Stimulated activated CD8-positive, alpha-beta memory T cell treated with anti-CD3 and anti-CD28 coated beads, Interleukin-15, amount 100 ng/mL, for 48 hours (primary cell): ENCODE measurements at regions not wholly inside any gene's neighbourhood (a gene's known extent, or its start where the extent isn't known, plus 50 kb on each side); places are given as distances from the start of the nearest gene placed in this dataset.
"Not testable (repeated sequence)": the region's sequence is repeated elsewhere in the genome, so short reads cannot be mapped to it uniquely, and the experiment has no call there.

ENCODE experiments used
- DNase-seq, 2 donors: peaks; one replicate each; pipeline ENCODE4 v3.0.0-alpha.2; 2020; ENCODE audit warnings: low read depth in 2 of 2

DNA sequence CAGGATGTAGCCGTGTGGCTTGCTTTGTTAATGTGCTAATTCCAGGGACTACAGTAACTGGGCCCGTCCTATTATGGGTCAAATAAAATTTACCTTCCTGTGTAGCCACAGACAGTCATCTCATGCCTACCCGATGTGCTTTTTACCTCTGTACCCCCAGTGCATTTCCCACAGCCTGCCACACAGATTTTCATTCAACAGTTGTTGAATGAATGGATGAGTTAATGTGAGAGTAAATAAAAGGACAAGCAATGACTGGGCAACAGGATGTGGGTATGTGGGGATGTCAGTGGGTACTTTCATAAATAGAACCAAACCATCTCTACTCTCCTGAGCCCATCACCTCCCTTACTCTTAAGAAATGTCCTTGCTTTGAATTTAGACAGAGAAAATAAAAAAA lies 441.2 kb upstream of the ZNF462 start:
- DNase-seq = no peak

DNA sequence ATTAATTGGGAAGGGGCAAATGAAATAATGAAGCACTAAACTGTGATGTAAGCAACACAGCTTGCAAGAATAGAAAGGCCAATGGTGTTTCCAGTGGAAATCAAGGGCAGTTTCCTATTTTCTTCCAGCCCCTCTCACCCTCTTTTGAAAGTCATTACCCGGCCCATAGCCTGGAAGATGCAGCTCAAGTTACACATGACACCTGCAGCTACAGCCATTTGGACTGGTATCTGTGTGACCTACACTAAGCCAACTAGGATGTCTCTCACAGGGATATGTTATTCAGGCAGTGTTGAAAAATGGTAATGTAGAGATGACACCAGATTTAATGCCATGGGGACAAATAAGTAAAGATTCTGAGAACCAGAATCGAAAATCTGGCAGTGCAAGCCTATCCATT lies 439.4 kb upstream of the ZNF462 start:
- DNase-seq = no peak

DNA sequence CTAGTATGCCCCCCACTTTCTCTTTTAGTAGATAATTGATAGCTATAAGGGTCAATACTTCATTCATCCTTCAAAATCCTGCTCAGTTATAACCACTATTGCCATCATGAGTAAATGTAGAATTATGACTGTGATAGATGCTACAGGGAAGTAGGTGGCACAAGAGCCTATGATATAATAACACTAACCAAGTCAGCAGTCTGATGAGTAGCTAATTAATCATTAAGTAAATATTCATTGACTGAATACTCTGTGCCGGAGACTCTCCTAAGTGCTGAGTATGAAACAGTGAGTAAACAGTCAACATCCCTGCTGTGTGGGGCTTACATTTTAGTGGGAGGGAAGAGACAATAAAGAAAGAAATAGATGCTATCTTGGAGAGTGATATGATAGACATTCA lies 430.3 kb upstream of the ZNF462 start:
- DNase-seq = no peak

DNA sequence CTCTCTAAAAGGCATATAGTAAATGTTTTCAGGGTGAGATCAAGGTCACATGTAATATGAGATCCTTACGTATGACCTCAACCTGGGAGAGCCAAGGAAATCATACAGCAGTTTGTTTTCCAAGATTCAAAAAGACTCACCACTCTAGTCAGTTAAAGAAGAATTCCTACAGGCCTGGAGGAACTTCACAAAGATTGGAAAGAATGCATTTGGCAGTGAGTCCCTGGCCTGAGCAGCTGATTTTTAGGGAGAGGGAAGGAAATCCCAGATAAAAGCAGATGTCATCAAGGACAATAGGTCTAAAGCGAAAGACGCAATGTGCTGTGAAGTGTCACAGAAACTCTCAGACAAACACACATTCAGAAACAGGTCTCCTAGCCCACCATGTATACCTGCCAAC lies 424.0 kb upstream of the ZNF462 start:
- DNase-seq = no peak

DNA sequence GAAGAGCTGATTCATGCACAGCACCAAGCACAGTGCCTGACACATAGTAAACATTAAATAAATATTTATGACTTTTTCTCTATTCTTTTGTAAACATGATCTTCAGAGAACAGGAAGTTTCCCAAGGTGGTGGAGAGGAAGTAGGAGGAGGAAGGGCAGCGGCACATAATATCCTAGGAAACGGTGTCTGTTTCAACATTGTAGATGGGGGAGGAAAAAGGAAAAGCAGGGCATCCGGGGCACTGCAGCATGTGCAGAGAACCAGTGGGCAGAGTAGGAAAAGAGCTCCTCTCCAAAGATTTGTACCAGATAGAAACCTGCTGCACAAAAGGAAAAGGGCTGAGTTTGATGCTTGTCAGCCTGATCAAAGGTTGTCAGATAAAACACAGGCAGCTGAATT lies 421.7 kb upstream of the ZNF462 start:
- no peak for DNase-seq

DNA sequence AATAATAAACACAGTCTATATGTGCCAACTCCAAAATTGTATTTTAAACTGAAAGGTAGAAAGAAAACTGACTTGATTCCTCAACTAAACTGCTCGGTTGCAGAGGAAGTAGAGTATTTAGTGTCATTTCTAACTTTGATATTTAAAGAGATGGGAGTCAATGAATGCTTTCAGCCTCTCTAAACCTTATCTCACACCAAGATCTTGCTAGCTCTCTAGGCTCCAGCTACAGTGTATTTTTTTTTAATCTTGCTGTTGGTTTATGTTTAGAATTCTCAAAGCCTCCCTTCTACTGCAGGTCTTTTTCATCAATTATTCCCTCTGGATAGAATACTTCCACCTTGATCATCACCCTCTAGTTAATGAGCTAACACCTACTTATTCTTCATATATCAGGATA lies 419.4 kb upstream of the ZNF462 start:
- no peak for DNase-seq

DNA sequence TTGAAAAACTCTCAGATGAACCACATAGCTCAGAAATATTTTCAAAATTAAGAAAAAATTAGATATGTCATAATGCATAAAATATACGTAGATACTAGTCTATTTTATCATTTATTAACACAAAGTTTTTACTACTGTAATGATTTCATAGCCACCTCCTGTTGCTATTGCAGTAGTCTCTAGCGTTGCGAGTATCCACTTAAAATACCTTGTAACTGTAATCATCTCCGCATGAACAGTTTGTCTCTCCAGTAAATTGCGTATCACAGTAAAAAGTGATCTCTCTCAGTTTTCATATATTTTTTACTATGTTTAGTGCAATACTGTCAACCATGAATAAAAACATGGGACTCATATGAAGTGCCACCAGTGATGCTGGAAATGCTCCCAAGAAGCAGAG lies 417.9 kb upstream of the ZNF462 start:
- no peak for DNase-seq

DNA sequence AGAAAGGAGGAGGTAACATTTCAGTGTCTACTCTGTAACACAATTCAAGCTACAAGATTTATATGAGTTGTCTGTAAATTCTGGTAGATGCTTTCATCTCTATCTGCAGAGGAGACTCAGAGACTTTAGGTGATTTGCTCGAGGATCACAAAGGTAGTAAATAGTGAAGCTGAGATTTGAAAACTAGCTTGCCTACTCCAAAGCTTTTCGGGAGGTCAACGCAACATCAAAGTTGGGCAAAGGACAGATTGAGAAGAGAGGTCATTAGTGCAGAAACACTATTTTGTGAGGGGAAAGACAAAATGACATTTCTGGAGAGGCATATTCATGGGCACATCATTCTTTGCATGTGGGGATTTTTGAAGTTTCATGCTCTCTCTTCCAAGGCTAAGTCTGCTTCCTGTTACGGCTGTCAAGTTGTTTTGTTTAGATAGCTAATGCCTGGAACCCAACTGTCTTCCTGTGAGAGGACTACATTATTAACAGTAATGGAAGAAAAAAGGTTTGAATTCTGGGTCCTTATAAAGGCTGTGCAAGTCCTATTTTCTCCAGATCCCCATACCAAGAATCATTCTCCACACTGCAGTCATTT lies 413.5 kb upstream of the ZNF462 start:
- no peak for DNase-seq

DNA sequence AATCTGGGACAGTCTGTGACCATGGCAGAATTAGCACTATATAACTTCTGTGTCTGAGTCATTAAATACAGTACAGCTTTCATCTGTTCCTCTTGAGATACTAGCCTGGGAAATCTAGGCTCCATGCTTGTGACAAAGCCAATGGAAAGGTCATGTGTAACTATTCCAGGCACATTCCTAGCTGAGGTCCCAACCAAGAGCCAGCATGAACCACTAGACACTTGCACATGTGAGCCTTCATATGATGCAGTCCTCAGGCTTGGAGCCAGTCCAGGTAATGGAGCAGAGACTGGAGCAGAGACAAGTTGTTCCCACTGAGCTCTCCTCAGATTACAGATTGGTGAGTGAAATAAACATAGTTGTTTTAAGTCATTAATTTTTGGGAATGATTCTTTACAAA lies 412.4 kb upstream of the ZNF462 start:
- DNase-seq = no peak

DNA sequence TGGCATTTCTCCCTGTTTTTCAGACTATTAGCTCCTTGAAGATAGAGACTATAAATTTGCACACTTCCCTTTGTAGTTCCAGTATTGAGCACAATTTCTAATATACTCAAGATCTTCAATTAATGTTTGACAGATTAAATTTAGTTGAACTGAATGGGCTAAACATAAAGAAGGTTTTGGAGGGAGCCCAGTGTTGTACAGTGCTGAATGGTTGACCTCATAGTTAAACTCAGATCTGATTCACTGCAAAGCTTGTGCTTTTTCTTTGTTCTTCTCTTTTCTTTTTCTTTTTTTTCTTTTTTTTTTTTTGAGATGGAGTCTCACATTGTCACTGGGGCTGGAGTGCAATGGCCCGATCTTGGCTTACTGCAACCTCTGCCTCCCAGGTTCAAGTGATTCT lies 411.7 kb upstream of the ZNF462 start:
- DNase-seq = no peak

DNA sequence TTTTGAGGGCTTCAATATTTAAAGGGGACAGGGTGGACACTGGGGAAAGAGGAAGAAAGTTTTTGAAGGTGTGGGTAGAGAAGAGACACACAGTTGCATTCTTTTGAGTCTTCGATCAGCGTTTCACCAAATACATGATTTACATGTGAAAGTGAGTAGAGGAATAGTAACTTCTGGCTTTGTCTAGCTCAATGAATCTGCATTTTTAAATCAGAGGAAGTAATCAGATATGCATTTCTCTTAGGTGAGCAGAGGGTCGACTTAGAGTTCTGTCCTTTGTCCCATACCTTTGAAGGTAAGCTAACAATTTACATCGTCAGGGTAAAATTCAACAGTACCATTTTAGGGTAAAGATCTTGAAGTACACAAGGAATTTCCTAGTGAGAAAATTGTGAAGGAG lies 406.4 kb upstream of the ZNF462 start:
- no peak for DNase-seq

DNA sequence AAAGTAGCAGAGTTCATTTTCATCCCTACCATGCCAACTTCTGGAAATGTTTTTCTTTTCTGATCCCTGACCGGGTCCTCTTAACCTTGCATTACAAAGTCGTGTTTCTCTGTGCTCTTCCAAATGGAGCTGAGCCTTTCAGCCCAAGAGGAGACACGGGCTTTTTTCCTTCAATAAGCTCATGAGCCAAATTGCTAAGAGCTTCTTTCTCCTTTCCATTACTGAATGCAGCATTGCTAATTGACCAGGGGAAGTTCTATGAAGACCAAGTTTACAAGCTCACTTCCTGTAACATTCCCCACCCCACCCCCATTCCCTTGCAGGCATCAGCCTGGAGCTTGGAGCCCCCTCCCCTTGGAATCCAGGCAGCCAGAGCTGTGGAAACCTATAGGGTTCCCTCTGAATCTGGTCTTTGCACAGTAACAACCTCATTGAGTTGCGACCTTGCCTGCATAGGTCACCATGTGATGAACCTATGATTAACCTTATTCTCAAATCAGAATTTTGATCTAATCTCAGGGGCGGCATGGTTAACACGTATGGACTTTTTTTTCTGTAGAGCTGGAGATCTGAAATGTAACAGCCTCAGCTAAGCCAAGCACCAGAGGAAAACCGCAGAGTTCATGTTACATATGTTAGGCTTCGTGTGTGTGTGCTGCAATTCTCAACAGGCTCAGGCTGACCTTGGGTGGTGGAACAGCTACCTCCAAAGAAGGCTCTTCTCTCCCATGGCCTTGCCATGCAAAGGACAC lies 395.7 kb upstream of the ZNF462 start:
- DNase-seq = no peak

DNA sequence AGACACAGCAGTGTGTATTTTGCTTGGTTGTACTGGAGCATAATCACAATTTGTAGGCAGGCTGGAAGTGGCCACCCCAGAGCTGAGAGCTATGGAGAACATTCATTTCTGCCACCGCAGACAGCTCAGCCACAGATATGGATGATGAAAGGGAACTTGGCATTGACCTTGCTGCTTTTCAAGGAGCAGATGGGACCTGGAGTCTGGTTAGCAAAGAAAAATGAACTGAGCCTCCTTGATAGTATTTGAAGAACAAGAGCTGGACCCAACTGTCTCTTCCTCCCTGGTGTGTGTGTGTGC lies 395.2 kb upstream of the ZNF462 start:
- no peak for DNase-seq

DNA sequence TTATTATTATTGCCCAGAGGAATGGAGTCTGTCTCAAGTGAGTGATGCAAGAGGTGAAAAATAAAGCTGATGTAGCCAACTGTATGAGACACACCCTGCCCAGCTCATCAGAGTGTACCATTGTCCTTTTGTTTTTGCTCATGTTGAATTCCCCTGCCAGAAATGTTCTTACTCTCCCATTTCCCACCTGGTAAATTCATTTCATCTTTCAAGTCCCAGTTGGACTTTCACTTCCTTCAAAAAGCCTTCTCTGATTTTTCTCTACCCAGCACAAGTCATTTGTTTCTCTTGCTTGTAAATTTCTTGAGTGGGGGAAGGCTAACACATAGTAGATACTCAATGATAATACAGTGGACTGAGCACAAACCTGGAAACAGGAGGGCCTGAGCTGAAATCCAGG lies 394.5 kb upstream of the ZNF462 start:
- no peak for DNase-seq

DNA sequence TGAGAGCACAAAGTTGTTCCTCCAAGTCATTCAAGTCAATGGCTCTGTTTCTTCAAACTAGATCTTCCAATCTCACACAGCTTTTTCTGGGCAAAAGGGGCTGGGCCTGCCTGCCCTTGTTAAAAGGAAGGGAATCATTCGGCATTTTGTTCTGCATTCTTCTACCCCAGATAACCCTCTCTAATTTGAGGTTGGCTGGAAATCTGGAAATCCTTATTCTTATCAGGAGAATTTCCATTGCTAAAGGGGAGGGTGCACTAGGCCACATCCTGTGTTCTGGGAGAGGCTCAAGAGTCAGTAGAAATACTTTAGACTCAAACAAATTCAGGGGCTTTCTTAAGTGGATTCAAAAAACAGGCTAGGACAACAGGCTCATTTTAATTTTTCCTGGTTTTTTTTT lies 384.7 kb upstream of the ZNF462 start:
- no peak for DNase-seq

DNA sequence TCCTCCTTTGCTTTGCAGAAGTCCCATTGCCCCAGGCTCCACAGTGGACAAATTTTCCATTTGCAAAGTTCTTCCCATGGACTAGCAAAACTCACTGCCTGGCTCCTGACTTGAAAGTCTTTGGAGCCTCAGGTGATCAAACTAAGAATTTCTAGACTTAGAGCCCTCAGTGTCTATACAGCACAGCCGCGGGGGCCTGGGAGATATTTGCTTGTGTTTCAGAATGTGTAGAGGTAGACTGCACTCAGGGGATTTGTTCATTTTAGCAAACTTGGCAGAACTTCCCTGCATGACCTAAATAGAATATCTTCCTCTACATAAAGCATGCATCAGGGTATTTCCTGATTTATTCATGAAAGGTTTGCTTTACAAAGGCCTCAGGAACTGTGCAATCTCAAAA lies 384.2 kb upstream of the ZNF462 start:
- no peak for DNase-seq

DNA sequence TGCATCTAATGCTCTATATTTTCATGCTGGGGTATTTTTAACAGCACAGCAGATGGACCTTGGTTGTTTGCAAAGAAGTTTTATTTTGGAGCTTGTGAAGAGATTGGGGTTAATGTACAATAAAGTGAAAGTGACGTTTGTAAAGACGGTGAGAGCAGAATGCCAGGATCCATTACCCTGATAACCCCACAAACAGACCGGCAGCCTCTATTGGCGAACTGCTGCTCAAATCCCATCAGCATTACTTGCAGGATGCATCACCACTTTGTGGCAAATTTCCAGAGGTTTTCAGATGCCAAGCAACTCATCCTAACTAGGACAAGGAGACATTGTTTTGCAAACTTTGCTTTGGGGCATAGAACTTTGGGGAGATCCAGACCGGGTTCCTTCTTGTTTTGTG lies 383.3 kb upstream of the ZNF462 start:
- DNase-seq = no peak

DNA sequence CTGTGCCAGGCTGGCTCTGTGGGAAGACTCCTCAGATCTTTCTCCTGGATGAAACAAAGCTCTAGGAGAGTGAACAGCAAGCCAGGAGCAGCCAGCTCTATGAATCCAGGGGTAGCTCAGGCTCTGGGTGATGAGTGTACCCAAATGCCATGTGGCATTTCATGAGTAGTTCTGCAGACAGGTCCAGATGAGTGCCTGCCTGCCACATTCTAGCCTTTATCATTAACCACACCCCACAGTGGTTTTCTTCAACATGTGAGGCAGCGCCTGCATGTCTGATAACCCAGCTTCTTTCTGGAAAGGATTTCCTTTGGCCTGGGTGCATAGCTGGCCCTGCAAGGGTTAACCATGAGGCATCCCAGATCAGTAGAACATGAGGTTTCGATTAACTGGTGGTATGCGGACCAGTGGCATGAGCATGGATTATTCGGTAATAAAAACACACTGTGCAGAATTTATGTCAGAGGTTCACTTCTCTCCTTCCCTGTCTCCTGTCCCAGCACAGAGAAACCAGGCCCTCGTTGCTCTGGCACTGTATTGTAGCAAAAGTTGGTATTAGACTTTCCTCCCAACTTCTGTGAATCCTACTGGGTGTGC lies 381.9 kb upstream of the ZNF462 start:
- no peak for DNase-seq

DNA sequence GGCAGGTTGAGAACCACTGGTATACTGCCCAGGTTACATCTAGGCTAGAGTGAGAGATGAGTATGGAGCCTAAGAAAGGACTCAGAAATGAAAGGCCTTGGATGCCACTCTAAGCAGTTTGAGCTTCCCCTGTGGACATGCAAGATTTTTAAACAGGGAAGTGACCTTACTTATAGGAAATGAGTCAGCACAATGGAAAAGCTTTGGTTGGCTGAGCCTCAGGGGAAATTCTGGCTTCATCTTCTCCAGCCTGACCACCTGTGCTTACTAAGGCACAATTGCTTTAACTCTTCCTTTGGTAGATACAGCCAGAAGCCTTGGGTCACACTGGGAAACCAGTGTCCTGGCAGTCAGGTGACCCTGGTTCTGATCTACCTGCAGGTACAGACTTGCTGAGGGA lies 380.2 kb upstream of the ZNF462 start:
- no peak for DNase-seq

DNA sequence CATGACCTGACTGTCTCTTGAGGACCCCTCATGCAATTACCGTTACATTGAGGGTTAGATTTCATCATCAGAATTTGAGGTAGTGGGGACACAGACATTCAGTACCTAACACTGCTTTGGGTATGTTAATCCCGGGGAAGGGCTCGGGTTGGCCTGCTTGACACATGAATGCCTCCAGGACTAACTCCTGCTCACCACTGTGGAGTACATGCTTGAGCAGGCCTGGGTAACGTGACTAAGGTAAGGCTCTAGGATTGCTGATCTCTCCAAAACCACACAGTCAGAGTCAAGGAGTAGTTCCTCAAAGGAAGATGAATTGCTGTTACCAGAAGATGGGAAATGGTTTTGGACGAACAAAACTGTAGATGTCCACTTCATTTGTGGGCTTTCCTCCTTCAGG lies 376.3 kb upstream of the ZNF462 start:
- no peak for DNase-seq

DNA sequence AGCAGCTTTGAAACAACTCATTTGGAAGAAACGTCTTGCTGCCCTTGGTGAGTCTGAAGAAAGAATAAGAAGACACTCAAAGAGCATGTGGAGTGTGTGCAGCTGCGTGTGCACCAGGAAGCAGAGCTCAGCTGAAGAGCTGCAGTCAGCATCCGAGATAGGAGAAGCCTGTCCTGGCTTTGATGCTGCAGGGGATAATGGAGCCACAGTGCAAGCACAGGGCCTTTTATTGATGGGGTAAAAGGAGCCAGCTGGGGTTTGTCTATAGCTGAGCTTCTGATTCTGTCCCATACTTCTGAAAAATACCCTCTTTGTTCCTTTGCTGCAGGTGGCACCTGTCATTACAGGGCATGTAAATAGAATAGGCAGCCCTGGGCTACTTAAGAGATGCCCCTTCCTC lies 375.7 kb upstream of the ZNF462 start:
- no peak for DNase-seq

DNA sequence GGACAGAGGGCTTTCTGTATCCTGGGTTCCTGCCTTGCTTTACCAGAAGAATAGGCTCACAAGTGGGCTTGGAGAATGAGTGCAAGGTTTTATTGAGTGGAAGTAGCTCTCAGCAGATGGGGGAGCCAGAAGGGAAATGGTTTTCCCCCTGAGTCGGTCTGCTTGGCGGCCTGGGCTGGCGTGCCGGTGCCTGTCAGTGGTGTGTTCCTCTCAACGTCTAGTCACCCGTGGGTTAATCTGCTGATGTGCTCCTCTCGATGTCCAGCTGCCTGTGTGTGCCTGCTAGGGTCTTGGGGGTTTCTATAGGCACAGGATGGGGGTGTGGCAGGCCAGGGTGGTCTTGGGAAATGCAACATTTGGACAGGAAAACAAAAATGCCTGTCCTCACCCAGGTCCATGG lies 370.8 kb upstream of the ZNF462 start:
- DNase-seq = not testable (repeated sequence)

DNA sequence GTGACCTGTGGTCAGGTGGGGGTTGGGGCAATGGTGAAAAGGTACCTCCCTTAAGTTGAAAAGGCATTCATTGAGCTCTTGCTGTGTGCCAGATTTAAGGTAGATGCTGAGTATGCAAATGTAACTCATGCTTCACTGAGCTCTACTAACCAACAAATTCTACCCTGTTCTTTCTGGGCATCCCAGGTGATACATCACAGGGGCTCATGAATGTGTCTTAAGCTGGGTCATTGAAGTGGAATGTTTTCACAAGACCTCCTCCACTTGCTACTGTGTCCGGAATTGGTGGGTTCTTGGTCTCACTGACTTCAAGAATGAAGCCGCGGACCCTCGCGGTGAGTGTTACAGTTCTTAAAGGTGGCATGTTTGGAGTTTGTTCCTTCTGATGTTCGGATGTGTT lies 362.8 kb upstream of the ZNF462 start:
- no peak for DNase-seq

DNA sequence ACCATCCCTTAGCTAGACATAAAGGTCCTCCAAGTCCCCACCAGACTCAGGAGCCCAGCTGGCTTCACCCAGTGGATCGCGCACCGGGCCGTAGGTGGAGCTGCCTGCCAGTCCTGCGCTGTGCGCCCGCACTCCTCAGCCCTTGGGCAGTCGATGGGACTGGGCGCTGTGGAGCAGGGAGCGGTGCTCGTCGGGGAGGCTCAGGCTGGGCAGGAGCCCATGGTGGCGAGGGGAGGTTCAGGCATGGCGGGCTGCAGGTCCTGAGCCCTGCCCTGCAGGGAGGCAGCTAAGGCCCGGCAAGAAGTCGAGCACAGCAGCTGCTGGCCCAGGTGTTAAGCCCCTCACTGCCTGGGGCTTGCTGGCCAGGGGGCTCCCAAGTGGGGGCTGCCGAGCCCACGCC lies 361.8 kb upstream of the ZNF462 start:
- DNase-seq = not testable (repeated sequence)
